BJ (cell line): ENCODE measurements at regions not wholly inside any gene's neighbourhood (a gene's known extent, or its start where the extent isn't known, plus 50 kb on each side); places are given as distances from the start of the nearest gene placed in this dataset.

ENCODE experiments used
- CTCF ChIA-PET: fragments of 350-600 bp; formaldehyde crosslinking; extraction: SDS; loops from one replicate; lab custom pipeline; 2021; ENCODE audit warnings: antibody characterized with exemption, inconsistent platforms; lab: Yijun Ruan, JAX
- POLR2A ChIA-PET: fragments of 300-600 bp; sonication (Branson Sonifier 250); formaldehyde crosslinking; extraction: SDS; loops from one replicate; lab custom pipeline; 2021; ENCODE audit warnings: antibody characterized with exemption; lab: Charles Lee
- DNase-seq: peaks from one replicate; pipeline ENCODE4 v3.0.0-alpha.2; 2011; ENCODE audit warnings: low read depth
- H3K27me3 ChIP-seq: 2 replicates; pipeline ENCODE4 v1.6.0; 2011; ENCODE audit warnings: low read length; ENCODE audit not compliant: control insufficient read depth, insufficient read depth
- H3K36me3 ChIP-seq: 2 replicates; pipeline ENCODE4 v1.5.1; 2011; ENCODE audit warnings: low read length; ENCODE audit not compliant: control insufficient read depth, insufficient read depth
- H3K4me3 ChIP-seq: 2 replicates; pipeline ENCODE4 v1.5.1; 2011; ENCODE audit warnings: low read depth, mild to moderate bottlenecking, control low read depth, low read length
- TF ChIP-seq, protein P1 (sequence below): IDR thresholded peaks from 2 replicates; pipeline ENCODE4 v1.5.1; 2011; ENCODE audit warnings: low read depth, mild to moderate bottlenecking, control low read depth, inconsistent platforms, low read length, moderate library complexity; ENCODE audit not compliant: insufficient read depth

DNA sequence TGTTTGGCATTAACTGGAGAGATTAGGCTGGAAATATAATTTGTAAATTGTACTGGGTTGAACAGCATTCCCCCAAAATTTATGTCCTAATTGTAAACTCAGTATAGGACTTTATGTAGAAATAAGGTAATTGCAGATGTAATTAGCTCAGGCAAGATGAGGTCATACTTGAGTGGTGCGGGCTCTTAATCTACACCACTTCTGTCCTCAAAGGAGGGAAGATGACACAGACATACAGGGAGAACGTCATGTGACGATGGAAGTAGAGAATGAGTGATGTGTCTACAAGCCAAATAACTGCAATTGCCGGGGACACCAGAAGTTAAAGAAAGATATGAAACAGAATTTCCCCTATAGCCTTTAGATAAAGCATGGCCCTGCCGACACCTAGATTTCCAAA, 1501.1 kb upstream of the PIK3C3 start:
- TF ChIP-seq, protein P1, sequence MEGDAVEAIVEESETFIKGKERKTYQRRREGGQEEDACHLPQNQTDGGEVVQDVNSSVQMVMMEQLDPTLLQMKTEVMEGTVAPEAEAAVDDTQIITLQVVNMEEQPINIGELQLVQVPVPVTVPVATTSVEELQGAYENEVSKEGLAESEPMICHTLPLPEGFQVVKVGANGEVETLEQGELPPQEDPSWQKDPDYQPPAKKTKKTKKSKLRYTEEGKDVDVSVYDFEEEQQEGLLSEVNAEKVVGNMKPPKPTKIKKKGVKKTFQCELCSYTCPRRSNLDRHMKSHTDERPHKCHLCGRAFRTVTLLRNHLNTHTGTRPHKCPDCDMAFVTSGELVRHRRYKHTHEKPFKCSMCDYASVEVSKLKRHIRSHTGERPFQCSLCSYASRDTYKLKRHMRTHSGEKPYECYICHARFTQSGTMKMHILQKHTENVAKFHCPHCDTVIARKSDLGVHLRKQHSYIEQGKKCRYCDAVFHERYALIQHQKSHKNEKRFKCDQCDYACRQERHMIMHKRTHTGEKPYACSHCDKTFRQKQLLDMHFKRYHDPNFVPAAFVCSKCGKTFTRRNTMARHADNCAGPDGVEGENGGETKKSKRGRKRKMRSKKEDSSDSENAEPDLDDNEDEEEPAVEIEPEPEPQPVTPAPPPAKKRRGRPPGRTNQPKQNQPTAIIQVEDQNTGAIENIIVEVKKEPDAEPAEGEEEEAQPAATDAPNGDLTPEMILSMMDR = no peak
- no peak overlapping the region for H3K4me3 ChIP-seq
- ChIA-PET POLR2A (no interaction called here), CTCF (no interaction called here)
- no peaks in the 10 kb centered on the region for H3K36me3 ChIP-seq
- no peak for DNase-seq
- no peaks in the 10 kb centered on the region for H3K27me3 ChIP-seq

DNA sequence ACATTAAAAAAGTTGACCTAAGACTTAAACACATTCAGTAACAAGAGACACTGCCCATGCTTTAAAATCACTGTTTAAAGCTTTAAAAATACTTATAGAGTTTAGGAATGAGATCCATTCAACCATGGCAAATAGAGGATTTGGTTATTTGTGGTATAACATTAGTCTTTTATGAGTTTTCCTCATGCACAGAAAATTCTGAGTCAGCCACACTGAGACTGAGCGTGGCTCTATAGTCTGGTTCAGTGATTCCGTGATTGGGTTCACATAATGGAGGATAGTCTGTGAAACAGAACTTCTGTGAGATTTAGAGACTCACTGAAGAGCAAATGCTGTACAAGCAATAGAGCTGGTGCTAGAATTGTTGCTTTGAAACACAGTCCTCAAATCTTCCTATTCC, 1502.4 kb upstream of the PIK3C3 start:
- TF ChIP-seq, protein P1 = no peak
- DNase-seq = no peak
- POLR2A ChIA-PET = no interaction called here
- CTCF ChIA-PET = no interaction called here
- Histone ChIP-seq H3K27me3 (no peaks in the 10 kb centered on the region), H3K4me3 (no peak overlapping the region), H3K36me3 (no peaks in the 10 kb centered on the region)

DNA sequence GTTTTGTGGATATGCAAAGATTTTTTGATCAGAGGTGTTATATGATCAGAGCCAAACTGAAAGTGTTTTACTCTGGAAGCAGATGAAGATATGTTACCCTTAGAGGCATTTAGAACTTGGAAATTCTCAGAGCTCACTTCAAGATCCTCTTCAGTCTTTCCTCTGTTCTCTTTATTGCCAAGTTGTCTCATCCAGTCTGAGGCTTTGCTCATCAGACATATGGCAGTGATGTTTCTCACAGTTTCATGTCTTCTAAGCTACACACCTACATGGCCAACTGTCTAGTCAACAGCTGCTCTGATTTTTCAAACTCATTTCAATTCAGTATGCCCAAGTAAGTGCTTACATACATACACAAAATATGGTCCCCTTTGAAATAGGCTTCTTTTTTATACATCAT, 1504.3 kb upstream of the PIK3C3 start:
- no peak for DNase-seq
- Histone ChIP-seq H3K27me3 (no peaks in the 10 kb centered on the region), H3K4me3 (no peak overlapping the region), H3K36me3 (no peaks in the 10 kb centered on the region)
- ChIA-PET CTCF (no interaction called here), POLR2A (no interaction called here)
- TF ChIP-seq, protein P1 = no peak

DNA sequence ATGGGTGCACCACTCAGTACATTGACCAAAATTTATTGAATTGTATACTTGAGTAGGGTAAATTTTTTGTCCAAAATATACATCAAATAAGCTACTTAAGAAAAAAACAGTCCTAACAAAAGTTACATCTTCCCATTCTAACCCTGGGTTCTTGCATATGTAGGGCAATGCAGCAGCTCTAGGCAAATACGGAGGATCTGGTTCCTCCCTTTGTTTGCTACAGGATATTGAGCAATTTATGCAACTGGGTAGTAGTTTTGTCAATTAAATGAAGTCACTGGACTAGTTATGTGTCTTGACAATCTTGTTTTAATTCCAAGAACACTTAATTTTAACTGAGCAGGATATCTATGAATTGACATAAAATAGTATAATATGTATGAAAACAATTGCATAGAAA, 1507.2 kb upstream of the PIK3C3 start:
- TF ChIP-seq, protein P1 = no peak
- CTCF ChIA-PET = no interaction called here
- Histone ChIP-seq H3K27me3 (no peaks in the 10 kb centered on the region), H3K4me3 (no peak overlapping the region), H3K36me3 (no peaks in the 10 kb centered on the region)
- POLR2A ChIA-PET = no interaction called here
- no peak for DNase-seq

DNA sequence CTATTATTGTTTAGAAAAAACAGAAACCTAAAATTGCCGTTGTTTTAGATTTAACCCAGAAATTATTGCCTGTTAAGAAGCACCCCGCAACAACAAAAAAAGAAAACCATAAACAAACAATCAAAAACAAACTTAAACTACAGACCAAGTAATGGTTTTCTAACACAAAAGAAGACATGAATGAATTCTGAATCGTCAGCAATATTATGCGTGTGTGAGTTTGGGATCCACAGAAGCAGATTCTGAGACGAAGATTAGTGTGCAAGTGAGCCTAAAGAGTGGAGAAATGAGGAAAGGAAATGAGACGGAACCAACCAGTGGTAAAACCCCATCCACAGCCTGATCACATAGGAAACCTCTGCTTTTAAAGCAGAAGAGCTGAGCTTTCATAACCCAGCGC, 1514.9 kb upstream of the PIK3C3 start:
- Histone ChIP-seq H3K36me3 (no peaks in the 10 kb centered on the region), H3K4me3 (no peak overlapping the region), H3K27me3 (no peaks in the 10 kb centered on the region; the same call in 1 of the 2 replicates)
- ChIA-PET POLR2A (no interaction called here), CTCF (no interaction called here)
- no peak for DNase-seq
- TF ChIP-seq, protein P1 = no peak
